A673 (cell line): ENCODE measurements at regions not wholly inside any gene's neighbourhood (a gene's known extent, or its start where the extent isn't known, plus 50 kb on each side); places are given as distances from the start of the nearest gene placed in this dataset.

Source experiments
- BruUV-seq: library from RNA; stranded (reverse); fragments of 400-500 nt; replicated peaks from 2 replicates; lab custom pipeline; 2021; lab: Mats Ljungman, UMichigan
- CTCF ChIA-PET: fragments of 300-600 bp; sonication (Branson Sonifier 250); formaldehyde crosslinking; loops from one replicate; lab custom pipeline; 2022; ENCODE audit warnings: antibody characterized with exemption; lab: Charles Lee
- POLR2A ChIA-PET: fragments of 300-600 bp; sonication (Branson Sonifier 250); formaldehyde crosslinking; loops from one replicate; lab custom pipeline; 2022; ENCODE audit warnings: antibody characterized with exemption; ENCODE audit not compliant: low non-redundant PET; lab: Charles Lee
- DNase-seq: peaks from one replicate; pipeline ENCODE4 v3.0.0-alpha.2; 2015; ENCODE audit warnings: low spot score
- H3K27ac ChIP-seq: fragments of 200-600 bp; sonication (generic); 2 replicates; pipeline ENCODE4 v1.5.1; 2016; ENCODE audit warnings: mixed run types, low read depth, mild to moderate bottlenecking, mixed read lengths, antibody characterized with exemption, low read length; ENCODE audit not compliant: poor library complexity, severe bottlenecking
- H3K27me3 ChIP-seq: fragments of 200-600 bp; sonication (generic); replicated peaks from 2 replicates; pipeline ENCODE4 v1.6.1; 2017; ENCODE audit warnings: mixed run types, low read depth, mild to moderate bottlenecking, mixed read lengths, antibody characterized with exemption, low read length; ENCODE audit not compliant: insufficient read depth, poor library complexity
- H3K36me3 ChIP-seq: fragments of 200-600 bp; sonication (generic); 2 replicates; pipeline ENCODE4 v1.6.1; 2016; ENCODE audit warnings: mixed run types, mild to moderate bottlenecking, mixed read lengths, antibody characterized with exemption, low read length; ENCODE audit not compliant: insufficient read depth, poor library complexity, severe bottlenecking
- H3K4me1 ChIP-seq: fragments of 200-600 bp; sonication (generic); 2 replicates; pipeline ENCODE4 v1.6.1; 2017; ENCODE audit warnings: mixed run types, mild to moderate bottlenecking, mixed read lengths, antibody characterized with exemption, low read length; ENCODE audit not compliant: insufficient read depth, poor library complexity, severe bottlenecking
- H3K4me3 ChIP-seq: fragments of 200-600 bp; sonication (generic); 2 replicates; pipeline ENCODE4 v1.5.1; 2016; ENCODE audit warnings: low read depth, mixed run types, mild to moderate bottlenecking, mixed read lengths, low read length; ENCODE audit not compliant: poor library complexity, severe bottlenecking
- H3K9me3 ChIP-seq: fragments of 200-600 bp; sonication (generic); 2 replicates; pipeline ENCODE4 v1.6.1; 2016; ENCODE audit warnings: mixed run types, low read depth, mild to moderate bottlenecking, mixed read lengths, antibody characterized with exemption, low read length; ENCODE audit not compliant: poor library complexity, severe bottlenecking
- CTCF ChIP-seq: fragments of 300-800, 200-600 bp; sonication (generic); conservative IDR thresholded peaks from 2 replicates; pipeline ENCODE4 v1.5.1; 2017; ENCODE audit warnings: low read depth, mild to moderate bottlenecking, antibody characterized with exemption, low read length, moderate library complexity, mixed read lengths
- EZH2 ChIP-seq: fragments of 200-600 bp; sonication (generic); IDR thresholded peaks from 2 replicates; pipeline ENCODE4 v1.6.1; 2017; ENCODE audit warnings: borderline replicate concordance, low read depth, mild to moderate bottlenecking, mixed read lengths, antibody characterized with exemption, low read length; ENCODE audit not compliant: poor library complexity, severe bottlenecking
- intact Hi-C: fragments of 100-400 bp; cut with micrococcal nuclease; formaldehyde crosslinking; loops from one replicate; pipeline ENCODE4 v1.10.0; 2022; ENCODE audit not compliant: unreplicated experiment

DNA sequence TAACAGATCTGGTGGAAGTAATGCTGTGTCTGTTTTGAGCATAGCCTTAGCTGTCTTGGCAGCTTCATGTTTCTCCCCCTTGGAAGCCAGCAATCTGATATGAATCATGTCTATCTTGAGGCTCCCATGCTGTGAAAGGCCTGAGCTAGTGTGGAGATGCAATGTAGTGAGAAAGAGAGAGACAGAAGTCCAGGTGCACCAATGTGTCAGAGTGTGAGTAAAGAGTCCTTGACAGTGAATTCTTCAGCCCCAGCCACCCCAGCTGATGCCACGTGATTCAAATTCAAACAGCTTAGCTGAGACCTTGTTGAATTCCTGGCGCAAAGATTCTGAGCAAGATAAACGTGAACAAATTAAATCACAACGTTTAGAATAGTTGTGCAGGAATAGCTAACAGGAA lies 704.2 kb downstream of the EDEM1 start:
- Histone ChIP-seq H3K4me3 (no peak overlapping the region), H3K4me1 (peaks cover 39% of the 10 kb centered on the region), H3K27me3 (no peaks in the 10 kb centered on the region), H3K9me3 (no peaks in the 10 kb centered on the region), H3K27ac (peak overlapping the region; percentile 52), H3K36me3 (no peaks in the 10 kb centered on the region)
- intact Hi-C loops, result no loop called here
- POLR2A ChIA-PET, result no interaction called here
- CTCF ChIA-PET, result no interaction called here
- DNase-seq, result peak; percentile 75
- no peak for TF ChIP-seq CTCF
- no peak for TF ChIP-seq EZH2
- no TSS peak for BruUV-seq

DNA sequence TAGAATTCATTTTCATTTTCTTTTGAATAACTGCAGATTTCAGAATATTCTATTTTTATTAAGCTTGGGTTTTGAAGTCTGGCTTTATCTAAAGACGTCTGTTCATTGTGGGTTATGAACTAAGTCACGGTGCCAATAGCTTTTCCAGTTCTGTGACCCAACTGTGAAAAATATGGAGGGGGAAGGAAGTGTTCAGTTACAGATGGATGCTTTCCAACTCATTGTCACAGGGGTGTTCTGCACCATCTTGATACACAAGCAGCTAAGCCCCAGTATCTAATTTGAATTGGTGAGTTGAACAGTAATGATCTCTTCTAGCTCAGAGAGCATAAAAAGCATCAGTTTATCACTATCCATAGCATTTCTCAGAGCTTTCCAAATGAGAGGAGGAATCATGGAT lies 710.6 kb downstream of the EDEM1 start:
- intact Hi-C loops, result no loop called here
- H3K9me3 ChIP-seq, result no peaks in the 10 kb centered on the region
- H3K27me3 ChIP-seq, result no peaks in the 10 kb centered on the region
- BruUV-seq, result no TSS peak
- TF ChIP-seq EZH2 (no peak), CTCF (no peak)
- DNase-seq, result peak; percentile 17
- ChIA-PET CTCF (no interaction called here), POLR2A (no interaction called here)
- no peak overlapping the region for H3K4me3 ChIP-seq
- H3K4me1 ChIP-seq, result no peaks in the 10 kb centered on the region
- no peaks in the 10 kb centered on the region for H3K36me3 ChIP-seq
- no peak overlapping the region for H3K27ac ChIP-seq

DNA sequence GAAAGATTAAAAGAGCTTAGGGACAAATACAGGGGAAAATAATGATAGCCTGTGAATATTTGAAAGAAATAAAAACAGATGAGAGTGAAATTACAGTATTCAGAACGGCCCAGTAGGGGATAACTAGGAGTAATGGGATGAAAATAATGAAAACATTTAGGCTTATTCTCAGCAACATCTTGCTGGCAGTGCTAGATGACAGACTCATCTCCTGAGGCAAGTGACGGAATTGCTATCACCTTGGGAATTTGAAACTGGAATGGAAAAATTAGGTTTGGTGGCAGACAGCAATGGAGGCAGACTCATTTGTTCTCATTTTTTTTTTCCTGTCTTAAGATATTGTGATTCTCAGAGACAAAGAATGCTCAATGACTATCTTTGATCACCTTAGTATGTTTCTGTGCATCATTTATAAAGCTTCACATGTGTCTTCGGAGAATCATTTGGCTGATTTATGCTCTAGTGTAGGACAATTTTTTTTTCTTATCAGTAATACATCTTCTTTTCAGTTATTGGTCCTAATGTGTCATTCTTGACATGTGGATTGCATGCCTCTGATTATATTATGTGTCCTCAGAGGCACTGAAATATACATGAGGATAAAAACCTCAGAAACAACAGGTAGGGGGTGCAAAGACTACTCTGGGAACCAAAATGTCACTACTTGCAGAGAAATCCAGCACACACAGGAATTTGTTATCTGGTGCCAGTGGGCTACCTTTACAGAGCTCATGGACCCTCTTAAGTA lies 711.7 kb downstream of the EDEM1 start:
- intact Hi-C loops, result no loop called here
- H3K36me3 ChIP-seq, result no peaks in the 10 kb centered on the region

More for the DNA sequence above, 711.7 kb downstream of the EDEM1 start:
- Histone ChIP-seq H3K9me3 (peaks cover 4% of the 10 kb centered on the region), H3K4me1 (no peaks in the 10 kb centered on the region), H3K4me3 (no peak overlapping the region), H3K27ac (no peak overlapping the region), H3K27me3 (no peaks in the 10 kb centered on the region)
- no TSS peak for BruUV-seq
- DNase-seq, result no peak
- ChIA-PET POLR2A (no interaction called here), CTCF (interaction anchor here (0.7 kb wide), 1 partner anchor 133 kb away, joined by 3 read pairs; no protein-coding TSS in a partner anchor)
- TF ChIP-seq CTCF, result no peak
- TF ChIP-seq EZH2, result no peak
